Neural progenitor cell (in vitro differentiated cells): ENCODE measurements at regions not wholly inside any gene's neighbourhood (a gene's known extent, or its start where the extent isn't known, plus 50 kb on each side); places are given as distances from the start of the nearest gene placed in this dataset.

Experiments used
- CTCF ChIP-seq: fragments of 200-600 bp; sonication (generic); IDR thresholded peaks from 2 replicates; pipeline ENCODE4 v1.5.1; 2017; ENCODE audit warnings: antibody characterized with exemption, mild to moderate bottlenecking
- EZH2 ChIP-seq: fragments of 200-600 bp; sonication (generic); IDR thresholded peaks from 2 replicates; pipeline ENCODE4 v1.6.1; 2017; ENCODE audit warnings: antibody characterized with exemption, mild to moderate bottlenecking, moderate library complexity

- TF ChIP-seq CTCF (no peak), EZH2 (no peak)
These were observed 539.3 kb downstream of the TNS1 start for GRCh38 chr2:217463402-217464075.
